ENCODE measurements at regions not wholly inside any gene's neighbourhood (a gene's known extent, or its start where the extent isn't known, plus 50 kb on each side); places are given as distances from the start of the nearest gene placed in this dataset.

DNA sequence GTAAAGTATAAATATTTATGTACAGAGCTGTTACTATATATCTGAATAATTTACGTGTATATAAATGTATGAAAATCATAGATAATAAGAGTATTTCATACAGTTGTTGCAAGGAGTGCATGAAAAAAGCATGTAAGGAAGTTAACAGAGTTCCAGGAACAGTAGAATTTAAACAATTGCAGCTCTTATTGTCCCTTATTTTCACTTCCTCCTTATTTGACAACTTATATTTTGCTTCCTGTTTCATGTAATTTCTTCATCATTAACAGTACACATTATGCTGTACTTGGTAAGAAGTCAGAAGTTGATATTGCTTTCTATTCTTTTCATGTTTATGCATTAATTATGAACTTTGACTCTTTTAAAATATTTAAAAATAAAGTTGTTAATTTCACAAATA lies 681.5 kb downstream of the LRRIQ3 start:
- no peak overlapping the region for H3K4me3 ChIP-seq
- no peaks in the 10 kb centered on the region for H3K36me3 ChIP-seq
- DNase-seq (no peak), ATAC-seq (no peak), FAIRE-seq (no peak)
- no peaks in the 10 kb centered on the region for H3K9me3 ChIP-seq
- no peak overlapping the region for H3K27ac ChIP-seq
- no peaks in the 10 kb centered on the region for H3K4me1 ChIP-seq
- 8 to 10% methylated on average over 1 of the region's 1 CpG for WGBS, 2 donors
- TF ChIP-seq, protein P1, sequence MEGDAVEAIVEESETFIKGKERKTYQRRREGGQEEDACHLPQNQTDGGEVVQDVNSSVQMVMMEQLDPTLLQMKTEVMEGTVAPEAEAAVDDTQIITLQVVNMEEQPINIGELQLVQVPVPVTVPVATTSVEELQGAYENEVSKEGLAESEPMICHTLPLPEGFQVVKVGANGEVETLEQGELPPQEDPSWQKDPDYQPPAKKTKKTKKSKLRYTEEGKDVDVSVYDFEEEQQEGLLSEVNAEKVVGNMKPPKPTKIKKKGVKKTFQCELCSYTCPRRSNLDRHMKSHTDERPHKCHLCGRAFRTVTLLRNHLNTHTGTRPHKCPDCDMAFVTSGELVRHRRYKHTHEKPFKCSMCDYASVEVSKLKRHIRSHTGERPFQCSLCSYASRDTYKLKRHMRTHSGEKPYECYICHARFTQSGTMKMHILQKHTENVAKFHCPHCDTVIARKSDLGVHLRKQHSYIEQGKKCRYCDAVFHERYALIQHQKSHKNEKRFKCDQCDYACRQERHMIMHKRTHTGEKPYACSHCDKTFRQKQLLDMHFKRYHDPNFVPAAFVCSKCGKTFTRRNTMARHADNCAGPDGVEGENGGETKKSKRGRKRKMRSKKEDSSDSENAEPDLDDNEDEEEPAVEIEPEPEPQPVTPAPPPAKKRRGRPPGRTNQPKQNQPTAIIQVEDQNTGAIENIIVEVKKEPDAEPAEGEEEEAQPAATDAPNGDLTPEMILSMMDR (IDR thresholded peaks at IDR 0.05): no peak
- H3K27me3 ChIP-seq: no peaks in the 10 kb centered on the region
- intact Hi-C loops (cut with DNase I): no loop called here

DNA sequence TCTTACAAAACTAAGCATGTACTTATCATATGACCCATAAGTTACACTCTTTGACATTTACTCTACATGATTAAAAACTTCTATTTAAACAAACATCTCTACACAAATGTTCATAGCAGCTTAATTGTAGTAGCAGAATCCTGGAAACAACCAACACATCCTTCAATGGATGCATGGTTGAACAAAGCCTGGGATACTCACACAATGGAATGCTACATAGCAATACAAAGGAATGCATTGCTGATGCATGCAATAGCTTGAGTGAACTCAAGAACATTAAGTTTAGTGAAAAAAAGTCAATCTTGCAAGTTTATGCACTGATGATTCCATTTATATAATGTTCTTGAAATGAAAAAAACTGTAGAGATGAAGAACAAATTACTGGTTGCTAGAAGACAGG lies 686.9 kb downstream of the LRRIQ3 start:
- no peak for ATAC-seq
- intact Hi-C loops (cut with DNase I): no loop called here
- no peaks in the 10 kb centered on the region for H3K9me3 ChIP-seq
- FAIRE-seq: no peak
- no peaks in the 10 kb centered on the region for H3K4me1 ChIP-seq
- no peaks in the 10 kb centered on the region for H3K36me3 ChIP-seq
- H3K4me3 ChIP-seq: no peak overlapping the region
- H3K27me3 ChIP-seq: no peaks in the 10 kb centered on the region
- H3K27ac ChIP-seq: no peak overlapping the region
- TF ChIP-seq, protein P1 (IDR thresholded peaks at IDR 0.05): no peak
- DNase-seq: no peak

DNA sequence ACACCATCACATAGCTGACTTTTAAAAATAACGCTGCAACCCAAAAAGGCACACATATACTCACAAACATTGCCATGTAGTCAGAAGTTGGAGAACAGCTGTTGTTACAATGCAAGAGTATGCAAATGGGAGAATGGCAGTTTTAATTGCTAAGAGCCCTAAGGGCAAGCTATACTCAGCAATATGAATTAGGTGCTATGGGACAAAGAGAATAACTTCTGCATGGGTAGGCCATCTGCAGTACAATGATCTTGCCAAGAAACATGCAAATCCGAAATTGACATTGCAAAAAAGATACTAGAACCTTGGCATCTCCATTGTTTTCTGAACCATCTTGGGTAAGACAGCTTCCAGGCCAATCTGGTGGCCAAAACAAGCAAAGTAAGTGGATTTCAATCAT lies 697.8 kb downstream of the LRRIQ3 start:
- H3K27me3 ChIP-seq: no peaks in the 10 kb centered on the region
- H3K36me3 ChIP-seq: no peaks in the 10 kb centered on the region
- no peaks in the 10 kb centered on the region for H3K4me1 ChIP-seq
- intact Hi-C loops (cut with DNase I): no loop called here
- no peak overlapping the region for H3K4me3 ChIP-seq
- ATAC-seq (no peak), FAIRE-seq (no peak), DNase-seq (no peak)
- peaks cover 0 to 2% (median 0%) of the 10 kb centered on the region in 4 donors for H3K9me3 ChIP-seq
- H3K27ac ChIP-seq: no peak overlapping the region
- 13 to 50% methylated on average over 2 of the region's 2 CpGs for WGBS, 2 donors
- TF ChIP-seq, protein P1 (IDR thresholded peaks at IDR 0.05): no peak

DNA sequence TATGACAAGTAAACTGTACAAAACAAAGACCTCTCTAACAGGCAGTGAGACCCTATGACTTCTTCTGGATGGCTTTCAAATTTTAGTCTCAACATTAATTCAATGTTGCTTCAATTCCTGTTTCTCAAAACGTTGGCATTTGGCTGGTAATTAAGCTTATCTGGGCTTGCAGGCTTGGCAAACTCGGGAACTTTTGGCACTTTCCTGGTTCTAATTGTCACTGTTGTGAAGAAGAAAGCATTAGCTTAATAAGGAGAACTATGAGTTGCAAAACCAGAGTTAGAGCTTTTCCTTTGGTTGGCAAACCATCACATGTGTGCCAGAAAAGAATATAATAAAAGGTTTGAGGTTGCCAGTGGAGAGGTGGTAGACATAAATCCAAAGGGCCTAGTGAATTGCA lies 698.3 kb downstream of the LRRIQ3 start:
- DNase-seq (no peak), FAIRE-seq (no peak), ATAC-seq (no peak)
- H3K4me3 ChIP-seq: no peak overlapping the region
- 16 to 17% methylated on average over 2 of the region's 2 CpGs for WGBS, 2 donors
- intact Hi-C loops (cut with DNase I): no loop called here
- peaks cover 0 to 2% (median 0%) of the 10 kb centered on the region in 4 donors for H3K9me3 ChIP-seq
- no peaks in the 10 kb centered on the region for H3K36me3 ChIP-seq
- no peaks in the 10 kb centered on the region for H3K27me3 ChIP-seq
- no peak overlapping the region for H3K27ac ChIP-seq
- TF ChIP-seq, protein P1 (IDR thresholded peaks at IDR 0.05): no peak
- H3K4me1 ChIP-seq: no peaks in the 10 kb centered on the region

DNA sequence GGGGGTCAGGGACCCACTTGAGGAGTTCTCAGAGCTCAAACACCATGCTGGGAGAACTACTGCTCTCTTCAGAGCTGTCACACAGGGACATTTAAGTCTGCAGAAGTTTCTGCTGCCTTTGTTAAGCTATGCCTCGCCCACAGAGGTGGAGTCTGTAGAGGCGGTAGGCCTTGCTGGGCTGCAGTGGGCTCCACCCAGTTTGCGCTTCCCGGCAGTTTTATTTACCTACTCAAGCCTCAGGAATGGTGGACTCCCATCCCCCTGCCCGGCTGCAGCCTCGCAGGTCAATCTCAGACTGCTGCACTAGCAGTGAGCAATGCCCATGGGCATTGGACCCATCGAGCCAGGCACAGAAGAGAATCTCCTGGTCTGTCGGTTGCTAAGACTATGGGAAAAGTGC lies 706.4 kb downstream of the LRRIQ3 start:
- DNase-seq: peak in 1 of 6 donors; percentile 17
- H3K27ac ChIP-seq: no peak overlapping the region
- no peaks in the 10 kb centered on the region for H3K36me3 ChIP-seq
- FAIRE-seq: no peak
- ATAC-seq: no peak
- no peaks in the 10 kb centered on the region for H3K4me1 ChIP-seq
- TF ChIP-seq, protein P1 (IDR thresholded peaks at IDR 0.05): no peak
- intact Hi-C loops (cut with DNase I): no loop called here
- WGBS, 2 donors: 66 to 76% methylated on average over 8 of the region's 8 CpGs
- H3K4me3 ChIP-seq: no peak overlapping the region
- H3K27me3 ChIP-seq: no peaks in the 10 kb centered on the region
- peaks cover 0 to 2% (median 0%) of the 10 kb centered on the region in 4 donors for H3K9me3 ChIP-seq

All from pancreas (tissue), 10 donors.